ENCODE measurements at regions not wholly inside any gene's neighbourhood (a gene's known extent, or its start where the extent isn't known, plus 50 kb on each side); places are given as distances from the start of the nearest gene placed in this dataset.

GRCh38 chr12:29957835-29958234, 174.1 kb upstream of the TMTC1 start:
- Histone ChIP-seq H3K9me3 (no peaks in the 10 kb centered on the region), H3K27me3 (replicated peaks in 1 of 7) (no peaks in the 10 kb centered on the region), H3K27ac (no peak overlapping the region), H3K36me3 (no peaks in the 10 kb centered on the region), H3K4me3 (no peak overlapping the region), H3K4me1 (no peaks in the 10 kb centered on the region)
- TF ChIP-seq CTCF (IDR thresholded peaks at IDR 0.05 in 8 of 11, conservative IDR thresholded peaks at IDR 0.05 in 3 of 11) (no peak), POLR2AphosphoS5 (IDR thresholded peaks at IDR 0.05) (no peak), POLR2A (IDR thresholded peaks at IDR 0.05) (no peak)
- 71 to 80% (median 77%) methylated on average over 2 of the region's 2 CpGs for WGBS, 5 donors
- DNase-seq, result no peak
- intact Hi-C loops (cut with DNase I; ENCODE audit: low total_unique reads), result no loop called here

GRCh38 chr12:29945904-29946303, 162.2 kb upstream of the TMTC1 start:
- TF ChIP-seq POLR2A (IDR thresholded peaks at IDR 0.05), result no peak
- no peak for TF ChIP-seq CTCF (IDR thresholded peaks at IDR 0.05 in 8 of 11, conservative IDR thresholded peaks at IDR 0.05 in 3 of 11)
- no peak for TF ChIP-seq POLR2AphosphoS5 (IDR thresholded peaks at IDR 0.05)
- DNase-seq, result no peak
- WGBS, 5 donors, result 75 to 85% (median 78%) methylated on average over 5 of the region's 5 CpGs
- Histone ChIP-seq H3K27ac (no peak overlapping the region), H3K27me3 (replicated peaks in 1 of 7) (no peaks in the 10 kb centered on the region), H3K9me3 (no peaks in the 10 kb centered on the region), H3K4me3 (no peak overlapping the region), H3K36me3 (no peaks in the 10 kb centered on the region), H3K4me1 (no peaks in the 10 kb centered on the region)
- intact Hi-C loops (cut with DNase I; ENCODE audit: low total_unique reads), result no loop called here

- Histone ChIP-seq H3K36me3 (no peaks in the 10 kb centered on the region), H3K27me3 (replicated peaks in 1 of 7) (no peaks in the 10 kb centered on the region), H3K4me1 (no peaks in the 10 kb centered on the region), H3K9me3 (peaks cover 0 to 13% (median 9%) of the 10 kb centered on the region in 8 donors), H3K27ac (no peak overlapping the region), H3K4me3 (no peak overlapping the region)
- 90 to 98% (median 97%) methylated on average over 2 of the region's 2 CpGs for WGBS, 5 donors
- intact Hi-C loops (cut with DNase I; ENCODE audit: low total_unique reads), result no loop called here
- no peak for DNase-seq
- TF ChIP-seq POLR2AphosphoS5 (IDR thresholded peaks at IDR 0.05), result no peak
- TF ChIP-seq POLR2A (IDR thresholded peaks at IDR 0.05), result no peak
- no peak for TF ChIP-seq CTCF (IDR thresholded peaks at IDR 0.05 in 8 of 11, conservative IDR thresholded peaks at IDR 0.05 in 3 of 11)
Measured at GRCh38 chr12:29944269-29945000, 160.7 kb upstream of the TMTC1 start.

GRCh38 chr12:29943683-29944082, 159.9 kb upstream of the TMTC1 start:
- no peak overlapping the region for H3K4me3 ChIP-seq
- no peak overlapping the region for H3K27ac ChIP-seq
- H3K4me1 ChIP-seq, result no peaks in the 10 kb centered on the region
- no peaks in the 10 kb centered on the region for H3K27me3 ChIP-seq (replicated peaks in 1 of 7)
- H3K9me3 ChIP-seq, result peaks cover 0 to 14% (median 9%) of the 10 kb centered on the region in 8 donors
- TF ChIP-seq POLR2AphosphoS5 (IDR thresholded peaks at IDR 0.05) (no peak), POLR2A (IDR thresholded peaks at IDR 0.05) (no peak), CTCF (IDR thresholded peaks at IDR 0.05 in 8 of 11, conservative IDR thresholded peaks at IDR 0.05 in 3 of 11) (no peak)
- 71 to 80% (median 73%) methylated on average over 2 of the region's 2 CpGs for WGBS, 5 donors
- DNase-seq, result no peak
- intact Hi-C loops (cut with DNase I; ENCODE audit: low total_unique reads), result no loop called here
- no peaks in the 10 kb centered on the region for H3K36me3 ChIP-seq

All from spleen (tissue), 11 donors.